Thyroid gland (tissue), 4 donors: ENCODE measurements at regions not wholly inside any gene's neighbourhood (a gene's known extent, or its start where the extent isn't known, plus 50 kb on each side); places are given as distances from the start of the nearest gene placed in this dataset.

Source experiments
- POLR2A ChIP-seq, 2 donors: fragments of 450-650 bp; IDR thresholded peaks; one replicate each; pipeline ENCODE4 v1.6.1; 2017; ENCODE audit warnings: antibody characterized with exemption in 2 of 2, mild to moderate bottlenecking in 2 of 2, moderate library complexity in 1 of 2
- TF ChIP-seq, protein P1 (sequence below), 6 experiments: fragments of 200-600 bp in 3 of 6; fragments of 450-650 bp in 3 of 6; sonication (generic) in 3 of 6; IDR thresholded peaks; one replicate each; pipeline ENCODE4 v1.5.1; 2016 to 2019; ENCODE audit warnings: antibody characterized with exemption in 6 of 6, mild to moderate bottlenecking in 2 of 6, inconsistent platforms in 1 of 6, moderate library complexity in 1 of 6

GRCh38 chr10:105759669-105760068 lies 1118.6 kb downstream of the SORCS3 start:
- TF ChIP-seq, protein P1, sequence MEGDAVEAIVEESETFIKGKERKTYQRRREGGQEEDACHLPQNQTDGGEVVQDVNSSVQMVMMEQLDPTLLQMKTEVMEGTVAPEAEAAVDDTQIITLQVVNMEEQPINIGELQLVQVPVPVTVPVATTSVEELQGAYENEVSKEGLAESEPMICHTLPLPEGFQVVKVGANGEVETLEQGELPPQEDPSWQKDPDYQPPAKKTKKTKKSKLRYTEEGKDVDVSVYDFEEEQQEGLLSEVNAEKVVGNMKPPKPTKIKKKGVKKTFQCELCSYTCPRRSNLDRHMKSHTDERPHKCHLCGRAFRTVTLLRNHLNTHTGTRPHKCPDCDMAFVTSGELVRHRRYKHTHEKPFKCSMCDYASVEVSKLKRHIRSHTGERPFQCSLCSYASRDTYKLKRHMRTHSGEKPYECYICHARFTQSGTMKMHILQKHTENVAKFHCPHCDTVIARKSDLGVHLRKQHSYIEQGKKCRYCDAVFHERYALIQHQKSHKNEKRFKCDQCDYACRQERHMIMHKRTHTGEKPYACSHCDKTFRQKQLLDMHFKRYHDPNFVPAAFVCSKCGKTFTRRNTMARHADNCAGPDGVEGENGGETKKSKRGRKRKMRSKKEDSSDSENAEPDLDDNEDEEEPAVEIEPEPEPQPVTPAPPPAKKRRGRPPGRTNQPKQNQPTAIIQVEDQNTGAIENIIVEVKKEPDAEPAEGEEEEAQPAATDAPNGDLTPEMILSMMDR (IDR thresholded peaks at IDR 0.05): no peak
- TF ChIP-seq POLR2A (IDR thresholded peaks at IDR 0.05): no peak
